RWPE1 (cell line): ENCODE measurements at regions not wholly inside any gene's neighbourhood (a gene's known extent, or its start where the extent isn't known, plus 50 kb on each side); places are given as distances from the start of the nearest gene placed in this dataset.

ENCODE experiments used
- CTCF ChIA-PET: fragments of 350-600 bp; sonication (Branson Sonifier 250); formaldehyde crosslinking; extraction: SDS; loops from one replicate; lab custom pipeline; 2021; lab: Yijun Ruan, JAX
- POLR2A ChIA-PET: fragments of 400-600 bp; formaldehyde crosslinking; extraction: SDS; loops from one replicate; lab custom pipeline; 2020; ENCODE audit warnings: antibody characterized with exemption; ENCODE audit not compliant: low non-redundant PET; lab: Yijun Ruan, JAX
- DNase-seq: peaks from one replicate; pipeline ENCODE4 v3.0.0; 2012; ENCODE audit warnings: low spot score
- H3K27ac ChIP-seq: fragments of 450-650 bp; 2 replicates; pipeline ENCODE4 v1.5.1; 2017
- CTCF ChIP-seq: fragments of 450-650 bp; conservative IDR thresholded peaks from 2 replicates; pipeline ENCODE4 v1.5.1; 2017; ENCODE audit warnings: low read depth, mild to moderate bottlenecking

GRCh38 chr3:154050216-154050615 lies 71.0 kb upstream of the ARHGEF26 start:
- POLR2A ChIA-PET: no interaction called here
- no peak for TF ChIP-seq CTCF
- DNase-seq: no peak
- H3K27ac ChIP-seq: no peak overlapping the region
- CTCF ChIA-PET: no interaction called here

GRCh38 chr3:154050766-154051165 lies 70.4 kb upstream of the ARHGEF26 start:
- POLR2A ChIA-PET: no interaction called here

GRCh38 chr3:154059833-154060232 lies 61.4 kb upstream of the ARHGEF26 start:
- ChIA-PET POLR2A (no interaction called here), CTCF (interaction anchor here (0.6 kb wide), 2 partner anchors 805 to 809 kb away, joined by 3 read pairs; no protein-coding TSS in a partner anchor)
- no peak overlapping the region for H3K27ac ChIP-seq
- TF ChIP-seq CTCF: no peak
- DNase-seq: no peak

More at GRCh38 chr3:154050766-154051165, 70.4 kb upstream of the ARHGEF26 start:
- CTCF ChIA-PET: no interaction called here
- no peak for DNase-seq
- no peak for TF ChIP-seq CTCF
- H3K27ac ChIP-seq: no peak overlapping the region

DNA sequence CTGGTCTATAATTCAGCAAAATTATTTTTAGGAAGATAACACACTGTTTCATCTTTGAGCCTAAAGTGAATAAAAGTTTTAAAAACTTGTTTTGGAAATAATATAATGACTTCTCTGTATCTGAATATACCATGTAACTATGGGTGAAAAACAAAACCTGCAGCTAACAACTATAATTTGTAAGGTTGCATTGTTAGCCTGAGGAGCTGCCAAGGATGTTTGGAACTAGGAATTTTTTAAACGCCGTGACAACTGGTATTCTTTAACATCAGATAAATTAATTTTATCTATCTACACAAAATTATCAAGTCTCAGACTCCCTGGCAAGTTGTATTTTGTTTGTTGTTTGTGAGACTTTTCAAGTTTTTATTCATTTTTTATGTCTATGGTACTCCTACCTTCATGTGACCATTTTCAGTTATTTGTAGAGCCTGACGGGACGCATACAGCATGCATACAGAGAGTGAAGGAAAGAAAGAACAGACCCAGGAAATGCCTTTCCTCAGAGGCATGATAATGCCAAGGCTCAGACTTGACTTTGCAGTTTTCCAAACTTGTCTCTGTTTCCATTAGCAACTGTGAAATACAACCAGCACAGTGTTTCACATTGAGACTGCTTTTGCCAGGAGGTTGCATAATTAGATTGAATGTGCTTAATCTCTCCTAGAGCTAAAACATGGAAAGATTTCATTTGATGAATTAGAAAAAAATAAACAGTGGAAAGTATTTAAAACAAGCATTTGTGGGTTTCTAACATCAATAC lies 60.8 kb upstream of the ARHGEF26 start:
- TF ChIP-seq CTCF: no peak
- ChIA-PET CTCF (interaction anchor here (0.6 kb wide), 1 partner anchor 810 kb away, joined by 3 read pairs; no protein-coding TSS in a partner anchor), POLR2A (no interaction called here)
- DNase-seq: peak; percentile 11
- no peak overlapping the region for H3K27ac ChIP-seq

- ChIA-PET POLR2A (no interaction called here), CTCF (no interaction called here)
- TF ChIP-seq CTCF: no peak
- H3K27ac ChIP-seq: no peak overlapping the region
- no peak for DNase-seq
Observed at GRCh38 chr3:154061001-154061370, 60.2 kb upstream of the ARHGEF26 start.

- no peak for DNase-seq
- ChIA-PET CTCF (no interaction called here), POLR2A (no interaction called here)
- TF ChIP-seq CTCF: no peak
- no peak overlapping the region for H3K27ac ChIP-seq
Observed at GRCh38 chr3:154062513-154062912, 58.7 kb upstream of the ARHGEF26 start.
